Ovary (tissue), 3 donors: ENCODE measurements at regions not wholly inside any gene's neighbourhood (a gene's known extent, or its start where the extent isn't known, plus 50 kb on each side); places are given as distances from the start of the nearest gene placed in this dataset.
"Not testable (repeated sequence)": the region's sequence is repeated elsewhere in the genome, so short reads cannot be mapped to it uniquely, and the experiment has no call there.

Source experiments
- POLR2A ChIP-seq: fragments of 450-650 bp; IDR thresholded peaks from one replicate; pipeline ENCODE4 v1.6.1; 2017; ENCODE audit warnings: antibody characterized with exemption, mild to moderate bottlenecking, moderate library complexity
- TF ChIP-seq, protein P1 (sequence below), 3 donors: fragments of 450-650 bp in 2 of 3; fragments of 200-600 bp in 1 of 3; IDR thresholded peaks; one replicate each; pipeline versions ENCODE4 v1.5.1 to v1.8.0; 2016 to 2022; ENCODE audit warnings: antibody characterized with exemption in 3 of 3, mild to moderate bottlenecking in 1 of 3
- donor health status: DM: no; HTN: no; CAD: no.

DNA sequence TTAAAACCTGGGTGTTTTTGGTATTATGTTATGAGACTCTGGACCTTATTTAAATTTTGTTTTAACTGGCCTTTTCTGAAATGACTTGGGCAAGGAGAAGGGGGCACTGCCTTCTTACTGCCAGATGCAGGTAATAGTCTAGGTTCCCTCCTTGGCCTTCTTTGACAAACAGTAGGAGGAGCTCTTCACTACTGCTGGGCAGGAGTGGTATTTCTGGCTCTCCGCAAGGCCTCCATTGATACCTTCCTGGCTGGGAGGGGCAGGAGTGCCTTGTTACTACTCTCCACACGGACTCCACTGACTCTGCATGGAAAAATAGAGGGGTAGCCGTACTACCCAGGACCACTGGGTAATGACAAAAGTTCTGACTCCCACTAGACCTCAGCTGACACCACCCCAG lies 189.4 kb upstream of the NBPF12 start:
- TF ChIP-seq, protein P1, sequence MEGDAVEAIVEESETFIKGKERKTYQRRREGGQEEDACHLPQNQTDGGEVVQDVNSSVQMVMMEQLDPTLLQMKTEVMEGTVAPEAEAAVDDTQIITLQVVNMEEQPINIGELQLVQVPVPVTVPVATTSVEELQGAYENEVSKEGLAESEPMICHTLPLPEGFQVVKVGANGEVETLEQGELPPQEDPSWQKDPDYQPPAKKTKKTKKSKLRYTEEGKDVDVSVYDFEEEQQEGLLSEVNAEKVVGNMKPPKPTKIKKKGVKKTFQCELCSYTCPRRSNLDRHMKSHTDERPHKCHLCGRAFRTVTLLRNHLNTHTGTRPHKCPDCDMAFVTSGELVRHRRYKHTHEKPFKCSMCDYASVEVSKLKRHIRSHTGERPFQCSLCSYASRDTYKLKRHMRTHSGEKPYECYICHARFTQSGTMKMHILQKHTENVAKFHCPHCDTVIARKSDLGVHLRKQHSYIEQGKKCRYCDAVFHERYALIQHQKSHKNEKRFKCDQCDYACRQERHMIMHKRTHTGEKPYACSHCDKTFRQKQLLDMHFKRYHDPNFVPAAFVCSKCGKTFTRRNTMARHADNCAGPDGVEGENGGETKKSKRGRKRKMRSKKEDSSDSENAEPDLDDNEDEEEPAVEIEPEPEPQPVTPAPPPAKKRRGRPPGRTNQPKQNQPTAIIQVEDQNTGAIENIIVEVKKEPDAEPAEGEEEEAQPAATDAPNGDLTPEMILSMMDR (IDR thresholded peaks at IDR 0.05) = not testable (repeated sequence)
- TF ChIP-seq POLR2A = not testable (repeated sequence)
